ENCODE measurements at regions not wholly inside any gene's neighbourhood (a gene's known extent, or its start where the extent isn't known, plus 50 kb on each side); places are given as distances from the start of the nearest gene placed in this dataset.
"Not testable (repeated sequence)": the region's sequence is repeated elsewhere in the genome, so short reads cannot be mapped to it uniquely, and the experiment has no call there.

GRCh38 chr6:118718297-118718696, 66.9 kb upstream of the CEP85L start:
- no peak for TF ChIP-seq CTCF (IDR thresholded peaks at IDR 0.05; ENCODE audit: insufficient read depth, low read length, poor library complexity, severe bottlenecking)
- Histone ChIP-seq H3K4me3 (replicated peaks; ENCODE audit: low read depth, low read length) (no peak overlapping the region), H3K27me3 (replicated peaks; ENCODE audit: control insufficient read depth, insufficient read depth, low read length) (no peaks in the 10 kb centered on the region), H3K36me3 (ENCODE audit: control insufficient read depth, insufficient read depth, low read length) (no peaks in the 10 kb centered on the region)
- DNase-seq (ENCODE audit: extremely low read depth, insufficient read length) = no peak

- TF ChIP-seq CTCF (IDR thresholded peaks at IDR 0.05; ENCODE audit: insufficient read depth, low read length, poor library complexity, severe bottlenecking) = no peak
- H3K36me3 ChIP-seq (ENCODE audit: control insufficient read depth, insufficient read depth, low read length) = no peaks in the 10 kb centered on the region
- no peak for DNase-seq (ENCODE audit: extremely low read depth, insufficient read length)
Observed at GRCh38 chr6:118717106-118717505, 65.7 kb upstream of the CEP85L start.

GRCh38 chr6:118715907-118716306, 64.5 kb upstream of the CEP85L start:
- DNase-seq (ENCODE audit: extremely low read depth, insufficient read length); H3K27me3 ChIP-seq (replicated peaks; ENCODE audit: control insufficient read depth, insufficient read depth, low read length): not testable (repeated sequence)

More at GRCh38 chr6:118717106-118717505, 65.7 kb upstream of the CEP85L start:
- Histone ChIP-seq H3K27me3 (replicated peaks; ENCODE audit: control insufficient read depth, insufficient read depth, low read length) (no peaks in the 10 kb centered on the region), H3K4me3 (replicated peaks; ENCODE audit: low read depth, low read length) (no peak overlapping the region)

GRCh38 chr6:118715376-118715775, 64.0 kb upstream of the CEP85L start:
- no peak for TF ChIP-seq CTCF (IDR thresholded peaks at IDR 0.05; ENCODE audit: insufficient read depth, low read length, poor library complexity, severe bottlenecking)

More at GRCh38 chr6:118715907-118716306, 64.5 kb upstream of the CEP85L start:
- H3K4me3 ChIP-seq (replicated peaks; ENCODE audit: low read depth, low read length); H3K36me3 ChIP-seq (ENCODE audit: control insufficient read depth, insufficient read depth, low read length): not testable (repeated sequence)

GRCh38 chr6:118714756-118715155, 63.4 kb upstream of the CEP85L start:
- no peak for DNase-seq (ENCODE audit: extremely low read depth, insufficient read length)
- H3K36me3 ChIP-seq (ENCODE audit: control insufficient read depth, insufficient read depth, low read length) = no peaks in the 10 kb centered on the region
- no peaks in the 10 kb centered on the region for H3K27me3 ChIP-seq (replicated peaks; ENCODE audit: control insufficient read depth, insufficient read depth, low read length)
- TF ChIP-seq CTCF (IDR thresholded peaks at IDR 0.05; ENCODE audit: insufficient read depth, low read length, poor library complexity, severe bottlenecking) = no peak
- H3K4me3 ChIP-seq (replicated peaks; ENCODE audit: low read depth, low read length) = no peak overlapping the region

More at GRCh38 chr6:118715376-118715775, 64.0 kb upstream of the CEP85L start:
- Histone ChIP-seq H3K27me3 (replicated peaks; ENCODE audit: control insufficient read depth, insufficient read depth, low read length) (no peaks in the 10 kb centered on the region), H3K36me3 (ENCODE audit: control insufficient read depth, insufficient read depth, low read length) (no peaks in the 10 kb centered on the region), H3K4me3 (replicated peaks; ENCODE audit: low read depth, low read length) (no peak overlapping the region)
- no peak for DNase-seq (ENCODE audit: extremely low read depth, insufficient read length)

GRCh38 chr6:118712969-118713368, 61.6 kb upstream of the CEP85L start:
- no peaks in the 10 kb centered on the region for H3K27me3 ChIP-seq (replicated peaks; ENCODE audit: control insufficient read depth, insufficient read depth, low read length)
- no peak overlapping the region for H3K4me3 ChIP-seq (replicated peaks; ENCODE audit: low read depth, low read length)
- no peaks in the 10 kb centered on the region for H3K36me3 ChIP-seq (ENCODE audit: control insufficient read depth, insufficient read depth, low read length)
- DNase-seq (ENCODE audit: extremely low read depth, insufficient read length) = no peak
- TF ChIP-seq CTCF (IDR thresholded peaks at IDR 0.05; ENCODE audit: insufficient read depth, low read length, poor library complexity, severe bottlenecking) = no peak

Data from GM06990 (cell line).